ENCODE measurements at regions not wholly inside any gene's neighbourhood (a gene's known extent, or its start where the extent isn't known, plus 50 kb on each side); places are given as distances from the start of the nearest gene placed in this dataset.

- no peak for TF ChIP-seq CTCF (IDR thresholded peaks at IDR 0.05)
- TF ChIP-seq POLR2A (IDR thresholded peaks at IDR 0.05) = no peak
Measured at GRCh38 chr2:16717477-16717876, 51.8 kb upstream of the CYRIA start.

Measured in esophagus squamous epithelium (tissue), 4 donors.